SU-DHL-6 (cell line): ENCODE measurements at regions not wholly inside any gene's neighbourhood (a gene's known extent, or its start where the extent isn't known, plus 50 kb on each side); places are given as distances from the start of the nearest gene placed in this dataset.

ENCODE experiments used
- CTCF ChIP-seq: fragments of 200-600 bp; sonication (generic); IDR thresholded peaks from one replicate; pipeline ENCODE4 v1.5.1; 2017; ENCODE audit warnings: antibody characterized with exemption, mild to moderate bottlenecking, low read length, moderate library complexity; ENCODE audit not compliant: insufficient read depth, poor library complexity, severe bottlenecking
- EZH2phosphoT487 ChIP-seq: fragments of 200-600 bp; sonication (generic), shearing (Covaris generic); conservative IDR thresholded peaks from 2 replicates; pipeline ENCODE4 v1.6.1; 2018; ENCODE audit warnings: mild to moderate bottlenecking, antibody characterized with exemption, low read length, moderate library complexity, mixed read lengths

GRCh38 chr5:174649391-174649790, 75.0 kb upstream of the MSX2 start:
- TF ChIP-seq CTCF, result no peak
- TF ChIP-seq EZH2phosphoT487, result no peak
